Caco-2 (cell line): ENCODE measurements at regions not wholly inside any gene's neighbourhood (a gene's known extent, or its start where the extent isn't known, plus 50 kb on each side); places are given as distances from the start of the nearest gene placed in this dataset.

Source experiments
- BruUV-seq: library from RNA; stranded (reverse); fragments of 400-500 nt; replicated peaks from 2 replicates; lab custom pipeline; 2021; lab: Mats Ljungman, UMichigan
- CTCF ChIA-PET: fragments of 300-600 bp; sonication (Branson Sonifier 250); formaldehyde crosslinking; loops from one replicate; lab custom pipeline; 2022; ENCODE audit warnings: antibody characterized with exemption; lab: Charles Lee
- POLR2A ChIA-PET: fragments of 300-600 bp; sonication (Branson Sonifier 250); formaldehyde crosslinking; loops from one replicate; lab custom pipeline; 2022; ENCODE audit warnings: antibody characterized with exemption; lab: Charles Lee
- DNase-seq, 2 experiments: peaks; one replicate each; pipeline versions ENCODE4 v3.0.0 to v3.0.0-alpha.2; 2020 to 2022
- H3K27me3 ChIP-seq: replicated peaks from 2 replicates; pipeline ENCODE4 v1.6.0; 2011; ENCODE audit warnings: low read length; ENCODE audit not compliant: control insufficient read depth, insufficient read depth
- H3K36me3 ChIP-seq: 2 replicates; pipeline ENCODE4 v1.5.1; 2011; ENCODE audit warnings: low read length; ENCODE audit not compliant: control insufficient read depth, insufficient read depth
- H3K4me1 ChIP-seq: fragments of 250-450 bp; sonication (Bioruptor Pico); 2 replicates; pipeline ENCODE4 v1.5.1; 2020; ENCODE audit warnings: mild to moderate bottlenecking
- H3K4me3 ChIP-seq: 2 replicates; pipeline ENCODE4 v1.5.1; 2011; ENCODE audit warnings: low read depth, mild to moderate bottlenecking, control low read depth, low read length
- H3K9me3 ChIP-seq: fragments of 250-450 bp; sonication (Bioruptor Pico); 2 replicates; pipeline ENCODE4 v1.5.1; 2020; ENCODE audit warnings: mild to moderate bottlenecking, moderate library complexity
- H3K27ac Mint-ChIP-seq: one replicate; pipeline ENCODE4 v1.8.0; 2022; ENCODE audit warnings: mixed read lengths; ENCODE audit not compliant: unreplicated experiment
- H3K27me3 Mint-ChIP-seq: one replicate; pipeline ENCODE4 v1.8.0; 2022; ENCODE audit warnings: mixed read lengths; ENCODE audit not compliant: insufficient read depth, unreplicated experiment
- H3K36me3 Mint-ChIP-seq: one replicate; pipeline ENCODE4 v1.8.0; 2022; ENCODE audit warnings: mild to moderate bottlenecking, mixed read lengths; ENCODE audit not compliant: insufficient read depth, unreplicated experiment
- H3K4me1 Mint-ChIP-seq: one replicate; pipeline ENCODE4 v1.8.0; 2022; ENCODE audit warnings: low read depth, mixed read lengths; ENCODE audit not compliant: unreplicated experiment
- H3K4me3 Mint-ChIP-seq: one replicate; pipeline ENCODE4 v1.8.0; 2022; ENCODE audit warnings: mild to moderate bottlenecking, moderate library complexity, mixed read lengths; ENCODE audit not compliant: unreplicated experiment
- H3K9me3 Mint-ChIP-seq: one replicate; pipeline ENCODE4 v1.8.0; 2022; ENCODE audit warnings: mixed read lengths; ENCODE audit not compliant: unreplicated experiment
- intact Hi-C: fragments of 100-400 bp; cut with micrococcal nuclease; formaldehyde crosslinking; loops from one replicate; pipeline ENCODE4 v1.10.0; 2022; ENCODE audit not compliant: unreplicated experiment
- TF ChIP-seq, protein P1 (sequence below), 2 experiments: fragments of 200-600 bp in 1 of 2; IDR thresholded peaks; 1 replicate in 1 of 2; 2 replicates in 1 of 2; pipeline versions ENCODE4 v1.5.1 to v1.8.0; 2011 to 2022; ENCODE audit warnings: antibody characterized with exemption in 1 of 2, control low read depth in 1 of 2, inconsistent platforms in 1 of 2, low read depth in 1 of 2, low read length in 1 of 2, mild to moderate bottlenecking in 1 of 2, moderate library complexity in 1 of 2; ENCODE audit not compliant: insufficient read depth in 1 of 2, severe bottlenecking in 1 of 2, unreplicated experiment in 1 of 2

DNA sequence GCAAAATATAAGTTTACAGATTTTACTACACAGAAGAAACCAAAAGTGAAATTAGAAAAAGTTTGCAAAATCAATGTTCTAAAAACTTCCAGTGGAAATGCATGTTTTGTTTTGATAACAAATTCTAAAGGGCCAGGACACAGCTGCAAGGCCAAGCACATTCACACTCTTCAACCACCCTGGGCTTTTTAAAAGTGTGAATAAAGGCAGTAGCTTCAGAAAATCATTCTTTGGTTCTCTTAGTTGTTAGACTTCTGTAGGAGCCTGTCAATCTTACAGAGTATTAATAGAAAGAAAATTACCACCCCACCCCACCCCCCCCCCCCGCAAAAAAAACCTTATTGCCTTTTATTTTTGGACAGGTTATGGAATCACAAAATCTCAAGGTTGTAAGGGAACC lies 105.2 kb upstream of the EGLN3 start:
- Histone ChIP-seq H3K27me3 (no peaks in the 10 kb centered on the region), H3K9me3 (no peaks in the 10 kb centered on the region), H3K36me3 (no peaks in the 10 kb centered on the region), H3K4me3 (no peak overlapping the region), H3K4me1 (peaks cover 26% of the 10 kb centered on the region)
- H3K4me1 Mint-ChIP-seq = peaks cover 32% of the 10 kb centered on the region
- no peak for DNase-seq
- ChIA-PET CTCF (interaction anchor here (1.4 kb wide), 1 partner anchor 43 kb away, joined by 3 read pairs; no protein-coding TSS in a partner anchor), POLR2A (no interaction called here)
- H3K27me3 Mint-ChIP-seq = no peaks in the 10 kb centered on the region
- no TSS peak for BruUV-seq
- H3K4me3 Mint-ChIP-seq = no peak overlapping the region
- H3K36me3 Mint-ChIP-seq = peaks cover 6% of the 10 kb centered on the region
- intact Hi-C loops = no loop called here
- H3K27ac Mint-ChIP-seq = no peak overlapping the region
- TF ChIP-seq, protein P1, sequence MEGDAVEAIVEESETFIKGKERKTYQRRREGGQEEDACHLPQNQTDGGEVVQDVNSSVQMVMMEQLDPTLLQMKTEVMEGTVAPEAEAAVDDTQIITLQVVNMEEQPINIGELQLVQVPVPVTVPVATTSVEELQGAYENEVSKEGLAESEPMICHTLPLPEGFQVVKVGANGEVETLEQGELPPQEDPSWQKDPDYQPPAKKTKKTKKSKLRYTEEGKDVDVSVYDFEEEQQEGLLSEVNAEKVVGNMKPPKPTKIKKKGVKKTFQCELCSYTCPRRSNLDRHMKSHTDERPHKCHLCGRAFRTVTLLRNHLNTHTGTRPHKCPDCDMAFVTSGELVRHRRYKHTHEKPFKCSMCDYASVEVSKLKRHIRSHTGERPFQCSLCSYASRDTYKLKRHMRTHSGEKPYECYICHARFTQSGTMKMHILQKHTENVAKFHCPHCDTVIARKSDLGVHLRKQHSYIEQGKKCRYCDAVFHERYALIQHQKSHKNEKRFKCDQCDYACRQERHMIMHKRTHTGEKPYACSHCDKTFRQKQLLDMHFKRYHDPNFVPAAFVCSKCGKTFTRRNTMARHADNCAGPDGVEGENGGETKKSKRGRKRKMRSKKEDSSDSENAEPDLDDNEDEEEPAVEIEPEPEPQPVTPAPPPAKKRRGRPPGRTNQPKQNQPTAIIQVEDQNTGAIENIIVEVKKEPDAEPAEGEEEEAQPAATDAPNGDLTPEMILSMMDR (IDR thresholded peaks at IDR 0.05; ENCODE audit: insufficient read depth in 1 of 2, low read depth in 1 of 2, low read length in 1 of 2, severe bottlenecking in 1 of 2, unreplicated experiment in 1 of 2) = no peak
- peaks cover 3% of the 10 kb centered on the region for H3K9me3 Mint-ChIP-seq

DNA sequence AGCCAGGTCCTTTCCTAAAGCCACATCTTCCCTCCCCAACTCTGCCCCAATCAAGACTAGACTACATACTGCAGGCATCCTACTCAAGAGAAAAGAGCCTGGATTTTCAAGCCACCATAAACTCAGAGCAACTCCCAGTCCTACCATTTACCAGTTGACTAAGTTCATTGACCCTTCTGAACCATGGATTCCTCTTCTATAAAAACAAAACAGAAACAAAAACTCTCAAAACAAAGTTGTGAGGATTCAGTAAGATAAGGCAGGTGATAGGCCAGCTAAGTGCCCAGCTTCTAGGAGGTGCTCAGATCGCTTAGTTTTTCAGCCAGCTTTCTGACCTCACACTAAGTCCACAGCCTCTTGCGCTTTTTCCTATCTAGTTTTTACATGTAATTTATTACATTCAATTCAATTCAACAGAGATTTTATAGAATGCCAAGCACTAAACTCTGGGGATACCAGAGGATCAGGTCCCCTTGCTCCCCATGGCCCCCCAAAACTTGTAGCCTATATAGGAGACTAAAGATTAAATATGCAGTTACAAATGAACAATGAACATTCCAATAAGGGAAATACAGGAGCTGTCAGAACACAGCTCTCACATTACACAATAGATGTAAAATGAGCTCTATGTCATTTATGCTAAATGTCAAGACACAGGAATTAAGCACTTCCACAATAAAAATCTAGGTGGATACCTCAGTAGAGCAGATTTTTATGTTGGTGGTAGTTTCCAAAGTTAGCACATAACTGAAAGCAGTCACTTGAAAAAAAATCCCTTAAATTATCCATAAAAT lies 104.5 kb upstream of the EGLN3 start:
- H3K36me3 ChIP-seq = no peaks in the 10 kb centered on the region
- H3K4me1 ChIP-seq = peaks cover 33% of the 10 kb centered on the region
- intact Hi-C loops = no loop called here
- Mint-ChIP-seq H3K4me1 (peaks cover 34% of the 10 kb centered on the region), H3K27ac (no peak overlapping the region), H3K9me3 (peaks cover 10% of the 10 kb centered on the region), H3K36me3 (peaks cover 4% of the 10 kb centered on the region), H3K4me3 (no peak overlapping the region), H3K27me3 (no peaks in the 10 kb centered on the region)
- no peak for DNase-seq
- no peaks in the 10 kb centered on the region for H3K27me3 ChIP-seq
- ChIA-PET CTCF (interaction anchor here (1.4 kb wide), 1 partner anchor 44 kb away, joined by 3 read pairs; no protein-coding TSS in a partner anchor), POLR2A (no interaction called here)
- TF ChIP-seq, protein P1 (IDR thresholded peaks at IDR 0.05; ENCODE audit: insufficient read depth in 1 of 2, low read depth in 1 of 2, low read length in 1 of 2, severe bottlenecking in 1 of 2, unreplicated experiment in 1 of 2) = no peak
- H3K9me3 ChIP-seq = no peaks in the 10 kb centered on the region
- no TSS peak for BruUV-seq
- no peak overlapping the region for H3K4me3 ChIP-seq

DNA sequence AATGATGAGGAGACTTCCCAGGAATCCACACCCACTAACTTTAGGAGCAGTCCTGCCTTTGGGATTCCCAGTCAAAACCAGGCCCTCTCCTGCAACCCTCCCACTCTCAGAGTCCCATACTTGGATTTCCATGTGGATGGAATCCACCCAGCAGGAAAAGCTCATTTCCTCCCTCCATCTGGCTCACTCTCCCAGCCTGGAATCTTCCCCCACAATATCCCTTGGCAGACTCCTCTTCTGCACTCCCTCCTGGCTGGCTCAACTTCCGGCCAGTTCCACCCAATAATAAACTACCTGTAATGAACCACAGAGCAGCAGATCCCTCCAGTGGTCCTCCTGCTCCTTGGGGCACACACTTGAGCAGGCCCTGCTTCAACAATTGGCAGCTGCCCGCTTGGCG lies 102.8 kb upstream of the EGLN3 start:
- TF ChIP-seq, protein P1 (IDR thresholded peaks at IDR 0.05; ENCODE audit: insufficient read depth in 1 of 2, low read depth in 1 of 2, low read length in 1 of 2, severe bottlenecking in 1 of 2, unreplicated experiment in 1 of 2) = no peak
- H3K27me3 ChIP-seq = no peaks in the 10 kb centered on the region
- intact Hi-C loops = no loop called here
- Mint-ChIP-seq H3K27me3 (no peaks in the 10 kb centered on the region), H3K4me3 (no peak overlapping the region), H3K36me3 (peaks cover 4% of the 10 kb centered on the region), H3K27ac (peak overlapping the region; percentile 42), H3K9me3 (peaks cover 11% of the 10 kb centered on the region), H3K4me1 (peaks cover 48% of the 10 kb centered on the region)
- CTCF ChIA-PET = interaction anchor here (1.1 kb wide), 1 partner anchor 28 kb away, joined by 3 read pairs; no protein-coding TSS in a partner anchor
- POLR2A ChIA-PET = no interaction called here
- BruUV-seq = no TSS peak
- no peak for DNase-seq
- no peak overlapping the region for H3K4me3 ChIP-seq
- H3K9me3 ChIP-seq = no peaks in the 10 kb centered on the region
- no peaks in the 10 kb centered on the region for H3K36me3 ChIP-seq
- H3K4me1 ChIP-seq = peaks cover 35% of the 10 kb centered on the region
